Osteocyte (in vitro differentiated cells): ENCODE measurements at regions not wholly inside any gene's neighbourhood (a gene's known extent, or its start where the extent isn't known, plus 50 kb on each side); places are given as distances from the start of the nearest gene placed in this dataset.

Source experiments
- DNase-seq: peaks from one replicate; pipeline ENCODE4 v3.0.0; 2021; ENCODE audit warnings: mixed read lengths; ENCODE audit not compliant: unreplicated experiment; ENCODE audit errors: extremely low spot score
- H3K27ac Mint-ChIP-seq: one replicate; pipeline ENCODE4 v1.8.0; 2021; ENCODE audit warnings: mild to moderate bottlenecking, mixed read lengths; ENCODE audit not compliant: unreplicated experiment
- H3K27me3 Mint-ChIP-seq: one replicate; pipeline ENCODE4 v1.8.0; 2021; ENCODE audit warnings: mixed read lengths; ENCODE audit not compliant: unreplicated experiment
- H3K36me3 Mint-ChIP-seq: one replicate; pipeline ENCODE4 v1.8.0; 2021; ENCODE audit warnings: mixed read lengths; ENCODE audit not compliant: unreplicated experiment
- H3K4me1 Mint-ChIP-seq: one replicate; pipeline ENCODE4 v1.8.0; 2021; ENCODE audit warnings: mixed read lengths; ENCODE audit not compliant: unreplicated experiment
- H3K4me3 Mint-ChIP-seq: one replicate; pipeline ENCODE4 v1.8.0; 2021; ENCODE audit warnings: mild to moderate bottlenecking, moderate library complexity, mixed read lengths; ENCODE audit not compliant: unreplicated experiment
- H3K9me3 Mint-ChIP-seq: one replicate; pipeline ENCODE4 v1.8.0; 2021; ENCODE audit warnings: mixed read lengths; ENCODE audit not compliant: unreplicated experiment
- CTCF ChIP-seq: fragments of 200-600 bp; sonication (generic); IDR thresholded peaks from 2 replicates; pipeline ENCODE4 v1.5.0; 2021; ENCODE audit warnings: antibody characterized with exemption, mild to moderate bottlenecking, moderate library complexity

DNA sequence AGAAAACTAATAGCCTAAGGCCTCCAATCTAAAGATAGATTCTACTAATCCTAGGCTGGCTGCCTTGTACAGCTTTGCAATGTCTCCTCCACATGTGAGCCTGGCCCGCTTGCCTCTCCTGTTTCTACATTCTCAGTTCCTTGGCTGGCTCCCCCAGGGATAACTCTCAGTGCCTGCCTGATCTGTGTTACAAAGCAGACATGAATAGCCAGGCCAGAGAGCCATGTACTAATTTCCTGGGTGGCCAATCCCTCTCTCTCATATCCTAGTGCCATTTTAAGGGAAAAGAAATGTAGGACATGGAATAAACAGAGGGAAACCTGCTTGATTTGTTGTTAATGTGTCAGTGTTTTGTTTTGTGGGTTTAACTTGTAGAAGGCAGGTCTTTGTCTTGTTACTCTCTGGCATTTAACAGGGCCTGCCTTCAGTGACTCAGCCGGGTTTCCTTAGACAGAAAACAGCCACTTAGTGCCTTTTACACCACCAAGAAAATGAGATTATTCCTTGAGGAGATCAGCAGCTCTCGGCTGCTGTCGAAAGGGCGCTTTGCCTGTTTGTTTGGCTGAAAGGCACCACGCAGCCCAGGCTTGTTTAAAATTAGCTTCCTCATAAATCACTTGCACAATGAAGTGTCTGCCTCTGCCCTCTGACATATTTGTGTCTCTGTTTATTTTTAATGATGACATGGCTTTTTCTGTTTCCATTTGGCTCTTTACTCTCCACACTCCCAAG is 702.7 kb downstream of the MAFB start:
- Mint-ChIP-seq H3K4me1 (peaks cover 20% of the 10 kb centered on the region), H3K9me3 (peaks cover 22% of the 10 kb centered on the region), H3K4me3 (no peak overlapping the region), H3K36me3 (peaks cover 11% of the 10 kb centered on the region), H3K27me3 (no peaks in the 10 kb centered on the region), H3K27ac (peak overlapping the region; percentile 78)
- no peak for DNase-seq
- TF ChIP-seq CTCF = no peak

DNA sequence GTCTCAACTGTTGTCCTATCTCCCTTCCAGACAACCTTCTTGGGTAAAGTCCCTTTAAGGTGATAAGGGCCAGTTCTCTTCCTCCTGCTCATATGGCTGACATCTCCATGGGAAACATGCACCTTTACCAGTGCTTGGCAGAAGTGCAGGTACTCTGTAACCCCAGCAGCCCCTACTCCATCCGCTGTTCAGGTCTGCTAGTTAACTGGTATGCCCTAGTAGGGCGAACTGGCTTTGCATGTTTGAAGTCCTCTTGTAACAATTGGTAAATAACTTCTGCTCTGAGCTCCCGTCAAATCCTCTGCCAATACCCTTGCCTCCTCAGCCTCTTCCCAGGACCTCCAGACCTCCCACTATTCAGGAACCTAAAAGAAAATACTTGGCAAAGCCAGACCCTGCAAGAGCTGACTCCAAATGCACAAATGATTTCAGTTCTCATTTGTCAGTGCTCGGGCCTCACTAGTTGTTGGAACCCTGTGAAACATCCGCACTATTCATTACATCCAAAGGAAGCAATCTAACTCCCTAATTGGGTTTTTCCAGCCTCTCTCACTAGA is 703.7 kb downstream of the MAFB start:
- no peak for DNase-seq
- Mint-ChIP-seq H3K27me3 (no peaks in the 10 kb centered on the region), H3K27ac (no peak overlapping the region), H3K36me3 (peaks cover 5% of the 10 kb centered on the region), H3K4me1 (peaks cover 20% of the 10 kb centered on the region), H3K4me3 (no peak overlapping the region), H3K9me3 (peaks cover 16% of the 10 kb centered on the region)
- TF ChIP-seq CTCF = no peak

- Mint-ChIP-seq H3K27me3 (no peaks in the 10 kb centered on the region), H3K36me3 (no peaks in the 10 kb centered on the region), H3K9me3 (peaks cover 7% of the 10 kb centered on the region), H3K27ac (no peak overlapping the region), H3K4me1 (peaks cover 16% of the 10 kb centered on the region), H3K4me3 (no peak overlapping the region)
- no peak for TF ChIP-seq CTCF
- DNase-seq = no peak
These were observed 705.4 kb downstream of the MAFB start for GRCh38 chr20:39983655-39984054.

DNA sequence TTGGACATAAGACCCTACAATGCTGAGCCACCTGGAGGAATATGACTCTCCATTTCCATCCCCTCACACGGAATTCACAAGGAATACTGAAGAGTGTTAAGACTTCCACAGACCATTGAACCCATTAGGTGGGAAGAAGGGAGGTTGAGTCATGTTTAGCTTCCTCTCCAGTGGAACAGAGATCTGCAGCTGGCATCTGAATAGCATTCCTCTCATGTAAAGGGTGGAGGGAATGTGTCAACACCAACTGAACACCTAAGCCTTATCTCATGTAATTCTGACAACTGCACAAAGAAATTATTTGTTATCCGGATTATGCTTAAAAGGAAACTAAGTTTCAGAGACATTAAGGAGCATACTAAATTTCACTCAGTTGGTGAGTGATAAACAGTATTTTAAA is 705.9 kb downstream of the MAFB start:
- no peak for TF ChIP-seq CTCF
- Mint-ChIP-seq H3K4me1 (peaks cover 16% of the 10 kb centered on the region), H3K36me3 (no peaks in the 10 kb centered on the region), H3K27ac (no peak overlapping the region), H3K9me3 (peaks cover 7% of the 10 kb centered on the region), H3K27me3 (no peaks in the 10 kb centered on the region), H3K4me3 (no peak overlapping the region)
- no peak for DNase-seq

DNA sequence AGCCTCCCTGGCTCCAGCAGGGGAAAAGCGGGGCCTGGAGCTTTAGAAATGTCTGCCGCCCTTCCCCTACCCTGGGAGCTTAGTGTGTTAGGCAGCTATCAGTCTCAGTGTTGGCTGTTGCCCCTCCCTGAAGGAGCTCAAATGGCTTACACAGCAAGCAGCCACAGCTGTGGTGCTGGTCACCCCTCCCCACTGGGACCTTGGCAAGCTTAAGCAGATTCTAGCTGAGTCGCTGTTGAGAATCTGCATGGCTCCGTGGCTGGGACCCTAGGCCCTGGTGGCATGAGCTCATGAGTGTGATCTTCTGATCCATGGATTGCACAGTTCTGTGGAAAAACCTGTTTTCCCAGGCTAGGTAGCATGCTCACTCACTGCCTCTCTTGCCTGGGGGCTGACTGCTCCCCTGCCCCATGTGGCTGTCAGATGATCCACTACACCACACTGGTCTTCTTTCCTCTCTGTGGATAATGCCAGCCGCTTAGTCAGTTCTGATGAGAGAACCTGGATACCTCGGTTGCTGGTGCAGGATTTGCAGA is 714.0 kb downstream of the MAFB start:
- TF ChIP-seq CTCF = no peak
- peaks cover 6% of the 10 kb centered on the region for H3K36me3 Mint-ChIP-seq
- H3K9me3 Mint-ChIP-seq = peaks cover 30% of the 10 kb centered on the region
- H3K27ac Mint-ChIP-seq = no peak overlapping the region
- no peak for DNase-seq
- H3K4me3 Mint-ChIP-seq = no peak overlapping the region
- peaks cover 3% of the 10 kb centered on the region for H3K4me1 Mint-ChIP-seq
- peaks cover 23% of the 10 kb centered on the region for H3K27me3 Mint-ChIP-seq
